ENCODE measurements at regions not wholly inside any gene's neighbourhood (a gene's known extent, or its start where the extent isn't known, plus 50 kb on each side); places are given as distances from the start of the nearest gene placed in this dataset.

GRCh38 chr9:28610339-28610738 is 1037.1 kb upstream of the C9orf72 start:
- no peak overlapping the region for H3K4me2 ChIP-seq (ENCODE audit: control insufficient read depth, extremely low read depth, insufficient read depth, low read depth, low read length)
- FAIRE-seq, result no peak
- dilution Hi-C loops (cut with MboI; ENCODE audit: extremely low pct_ligation_motif_present, low sequenced_read_pairs), result no loop called here
- H3K79me2 ChIP-seq (ENCODE audit: control insufficient read depth, insufficient read depth, low read length), result no peaks in the 10 kb centered on the region
- no peaks in the 10 kb centered on the region for H4K20me1 ChIP-seq (ENCODE audit: control insufficient read depth, extremely low read depth, insufficient read depth, low read length)
- H2AFZ ChIP-seq (ENCODE audit: control insufficient read depth, low read length), result no peak overlapping the region
- H3K4me1 ChIP-seq (ENCODE audit: control insufficient read depth, extremely low read depth, insufficient read depth, low read length), result no peaks in the 10 kb centered on the region
- H3K36me3 ChIP-seq (ENCODE audit: control insufficient read depth in 2 of 2, extremely low read depth in 1 of 2, insufficient read depth in 2 of 2, low read length in 2 of 2), result no peaks in the 10 kb centered on the region
- H3K9ac ChIP-seq (ENCODE audit: control insufficient read depth, extremely low read depth, insufficient read depth, low read length), result no peak overlapping the region
- DNase-seq (ENCODE audit: low read depth, low spot score), result no peak
- H3K27ac ChIP-seq (ENCODE audit: control insufficient read depth, insufficient read depth, low read length), result no peak overlapping the region
- no peaks in the 10 kb centered on the region for H3K9me1 ChIP-seq (ENCODE audit: control insufficient read depth, extremely low read depth, insufficient read depth, low read length)
- TF ChIP-seq, protein P1, sequence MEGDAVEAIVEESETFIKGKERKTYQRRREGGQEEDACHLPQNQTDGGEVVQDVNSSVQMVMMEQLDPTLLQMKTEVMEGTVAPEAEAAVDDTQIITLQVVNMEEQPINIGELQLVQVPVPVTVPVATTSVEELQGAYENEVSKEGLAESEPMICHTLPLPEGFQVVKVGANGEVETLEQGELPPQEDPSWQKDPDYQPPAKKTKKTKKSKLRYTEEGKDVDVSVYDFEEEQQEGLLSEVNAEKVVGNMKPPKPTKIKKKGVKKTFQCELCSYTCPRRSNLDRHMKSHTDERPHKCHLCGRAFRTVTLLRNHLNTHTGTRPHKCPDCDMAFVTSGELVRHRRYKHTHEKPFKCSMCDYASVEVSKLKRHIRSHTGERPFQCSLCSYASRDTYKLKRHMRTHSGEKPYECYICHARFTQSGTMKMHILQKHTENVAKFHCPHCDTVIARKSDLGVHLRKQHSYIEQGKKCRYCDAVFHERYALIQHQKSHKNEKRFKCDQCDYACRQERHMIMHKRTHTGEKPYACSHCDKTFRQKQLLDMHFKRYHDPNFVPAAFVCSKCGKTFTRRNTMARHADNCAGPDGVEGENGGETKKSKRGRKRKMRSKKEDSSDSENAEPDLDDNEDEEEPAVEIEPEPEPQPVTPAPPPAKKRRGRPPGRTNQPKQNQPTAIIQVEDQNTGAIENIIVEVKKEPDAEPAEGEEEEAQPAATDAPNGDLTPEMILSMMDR (optimal IDR thresholded peaks at IDR 0.05 in 1 of 3, IDR thresholded peaks at IDR 0.05 in 1 of 3, conservative IDR thresholded peaks at IDR 0.05 in 1 of 3; ENCODE audit: extremely low read depth in 1 of 3, insufficient read depth in 2 of 3, low read length in 3 of 3), result no peak
- TF ChIP-seq EZH2 (IDR thresholded peaks at IDR 0.05; ENCODE audit: low read length), result no peak
- H3K27me3 ChIP-seq (ENCODE audit: control insufficient read depth, extremely low read depth, insufficient read depth, low read length), result no peaks in the 10 kb centered on the region
- H3K4me3 ChIP-seq (ENCODE audit: control insufficient read depth in 2 of 3, extremely low read depth in 1 of 3, insufficient read depth in 2 of 3, low read depth in 1 of 3, low read length in 3 of 3), result no peak overlapping the region
- no peaks in the 10 kb centered on the region for H3K9me3 ChIP-seq (ENCODE audit: control insufficient read depth, low read depth, low read length)

- Histone ChIP-seq H3K27me3 (ENCODE audit: control insufficient read depth, extremely low read depth, insufficient read depth, low read length) (no peaks in the 10 kb centered on the region), H3K27ac (ENCODE audit: control insufficient read depth, insufficient read depth, low read length) (no peak overlapping the region), H3K4me3 (ENCODE audit: control insufficient read depth in 2 of 3, extremely low read depth in 1 of 3, insufficient read depth in 2 of 3, low read depth in 1 of 3, low read length in 3 of 3) (no peak overlapping the region), H3K9me1 (ENCODE audit: control insufficient read depth, extremely low read depth, insufficient read depth, low read length) (no peaks in the 10 kb centered on the region), H3K4me2 (ENCODE audit: control insufficient read depth, extremely low read depth, insufficient read depth, low read depth, low read length) (no peak overlapping the region), H3K36me3 (ENCODE audit: control insufficient read depth in 2 of 2, extremely low read depth in 1 of 2, insufficient read depth in 2 of 2, low read length in 2 of 2) (no peaks in the 10 kb centered on the region), H3K9ac (ENCODE audit: control insufficient read depth, extremely low read depth, insufficient read depth, low read length) (no peak overlapping the region), H2AFZ (ENCODE audit: control insufficient read depth, low read length) (no peak overlapping the region), H4K20me1 (ENCODE audit: control insufficient read depth, extremely low read depth, insufficient read depth, low read length) (no peaks in the 10 kb centered on the region), H3K4me1 (ENCODE audit: control insufficient read depth, extremely low read depth, insufficient read depth, low read length) (peaks cover 6% of the 10 kb centered on the region), H3K9me3 (ENCODE audit: control insufficient read depth, low read depth, low read length) (no peaks in the 10 kb centered on the region), H3K79me2 (ENCODE audit: control insufficient read depth, insufficient read depth, low read length) (no peaks in the 10 kb centered on the region)
- FAIRE-seq, result no peak
- DNase-seq (ENCODE audit: low read depth, low spot score), result no peak
- dilution Hi-C loops (cut with MboI; ENCODE audit: extremely low pct_ligation_motif_present, low sequenced_read_pairs), result no loop called here
- TF ChIP-seq, protein P1 (optimal IDR thresholded peaks at IDR 0.05 in 1 of 3, IDR thresholded peaks at IDR 0.05 in 1 of 3, conservative IDR thresholded peaks at IDR 0.05 in 1 of 3; ENCODE audit: extremely low read depth in 1 of 3, insufficient read depth in 2 of 3, low read length in 3 of 3), result no peak
- no peak for TF ChIP-seq EZH2 (IDR thresholded peaks at IDR 0.05; ENCODE audit: low read length)
Observed at GRCh38 chr9:28616310-28616709, 1043.0 kb upstream of the C9orf72 start.

Data from keratinocyte (primary cell).